NCI-H82 (cell line): ENCODE measurements at regions not wholly inside any gene's neighbourhood (a gene's known extent, or its start where the extent isn't known, plus 50 kb on each side); places are given as distances from the start of the nearest gene placed in this dataset.
"Not testable (repeated sequence)": the region's sequence is repeated elsewhere in the genome, so short reads cannot be mapped to it uniquely, and the experiment has no call there.

Source experiments
- DNase-seq: peaks from one replicate; lab custom pipeline; 2025; lab: John Stamatoyannopoulos, UW

DNA sequence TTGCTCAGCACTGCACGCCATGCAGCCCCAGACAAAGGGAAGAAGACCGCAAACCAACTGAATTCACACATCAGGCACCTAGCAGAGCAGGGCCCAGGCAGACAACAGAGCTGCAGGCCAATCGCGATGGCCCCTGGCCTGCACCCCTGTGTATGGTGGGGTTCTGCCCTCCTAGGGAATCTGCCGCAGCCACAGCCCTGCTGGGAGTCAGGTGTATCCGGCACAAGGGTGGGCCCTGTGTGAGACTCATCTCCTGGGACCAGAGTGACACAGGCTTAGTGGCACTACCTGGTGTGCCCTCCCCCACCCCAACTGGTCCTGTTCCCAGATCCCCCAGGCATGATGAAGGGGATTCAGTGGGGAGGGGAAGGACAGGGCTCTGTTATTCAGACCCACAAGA lies 122.8 kb downstream of the ATPSCKMT start:
- no peak for DNase-seq

DNA sequence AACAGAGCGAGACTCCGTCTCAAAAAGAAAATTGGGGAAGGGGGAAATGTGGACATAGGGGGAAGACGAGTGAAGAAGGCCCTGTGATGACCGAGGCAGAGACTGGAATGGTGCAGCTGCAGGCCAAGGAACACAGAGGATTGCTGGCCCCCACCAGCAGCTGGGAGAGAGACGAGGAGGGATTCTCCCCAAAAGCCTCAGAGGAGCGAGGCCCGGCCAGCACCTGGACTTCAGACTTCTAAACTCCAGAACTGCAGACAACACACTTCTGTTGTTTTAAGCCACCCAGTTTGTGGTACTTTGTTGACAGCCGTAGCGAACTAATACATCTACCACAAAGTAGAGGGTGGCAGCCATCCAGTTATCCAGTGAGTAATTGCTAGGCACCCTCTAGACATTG lies 124.6 kb downstream of the ATPSCKMT start:
- no peak for DNase-seq

DNA sequence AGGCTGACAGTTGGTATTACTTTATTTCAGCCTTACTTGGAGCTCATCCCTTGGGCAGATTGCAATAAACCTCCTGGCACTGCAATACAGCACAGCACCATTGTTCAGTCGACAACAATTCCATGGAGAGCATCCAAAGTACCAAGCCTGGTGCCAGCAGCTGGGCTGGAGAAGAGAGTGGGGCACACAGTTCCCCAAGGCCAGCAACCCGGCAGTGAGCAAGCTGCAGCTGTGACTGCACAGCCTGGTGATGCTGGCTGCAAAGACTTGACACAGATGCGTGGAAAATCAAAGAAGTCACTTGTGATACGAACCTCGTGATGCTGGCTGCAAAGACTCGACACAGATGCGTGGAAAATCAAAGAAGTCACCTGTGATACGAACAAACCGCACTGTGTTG lies 125.4 kb downstream of the ATPSCKMT start:
- no peak for DNase-seq

DNA sequence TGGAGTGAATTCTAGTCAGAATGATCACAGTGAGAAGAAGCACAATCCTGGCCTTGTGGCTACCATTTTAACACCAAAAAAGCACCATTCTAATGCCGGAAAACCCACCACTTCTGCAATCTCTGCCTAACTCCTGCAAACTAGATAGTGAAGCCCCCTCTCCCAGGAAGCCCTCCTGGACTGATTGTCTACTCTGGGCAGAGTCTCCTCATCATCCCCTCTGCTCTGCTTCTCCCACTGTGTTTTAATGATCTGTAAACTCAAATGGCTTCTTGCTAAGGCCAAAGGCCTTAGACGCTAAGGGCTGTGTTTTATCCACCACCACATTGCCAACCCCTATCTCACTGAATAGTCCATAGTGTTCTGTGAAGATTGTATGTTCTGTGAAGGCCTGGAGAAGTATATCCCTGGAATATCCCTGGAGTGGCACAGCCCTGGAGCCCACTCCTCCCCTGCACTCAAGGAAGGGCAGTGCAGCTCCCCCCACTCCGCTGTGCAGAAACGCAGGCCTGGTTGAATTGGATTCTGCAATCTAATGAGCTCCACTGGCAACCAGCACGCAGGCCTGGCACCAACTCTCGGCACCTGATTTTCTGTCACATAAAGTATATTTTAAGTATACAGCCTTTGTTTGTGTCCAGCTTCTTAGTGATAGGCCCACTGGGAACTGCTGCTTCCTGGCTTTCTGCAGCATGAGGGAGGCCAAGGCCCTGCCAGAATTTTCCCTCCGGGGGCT lies 126.3 kb downstream of the ATPSCKMT start:
- DNase-seq: no peak

DNA sequence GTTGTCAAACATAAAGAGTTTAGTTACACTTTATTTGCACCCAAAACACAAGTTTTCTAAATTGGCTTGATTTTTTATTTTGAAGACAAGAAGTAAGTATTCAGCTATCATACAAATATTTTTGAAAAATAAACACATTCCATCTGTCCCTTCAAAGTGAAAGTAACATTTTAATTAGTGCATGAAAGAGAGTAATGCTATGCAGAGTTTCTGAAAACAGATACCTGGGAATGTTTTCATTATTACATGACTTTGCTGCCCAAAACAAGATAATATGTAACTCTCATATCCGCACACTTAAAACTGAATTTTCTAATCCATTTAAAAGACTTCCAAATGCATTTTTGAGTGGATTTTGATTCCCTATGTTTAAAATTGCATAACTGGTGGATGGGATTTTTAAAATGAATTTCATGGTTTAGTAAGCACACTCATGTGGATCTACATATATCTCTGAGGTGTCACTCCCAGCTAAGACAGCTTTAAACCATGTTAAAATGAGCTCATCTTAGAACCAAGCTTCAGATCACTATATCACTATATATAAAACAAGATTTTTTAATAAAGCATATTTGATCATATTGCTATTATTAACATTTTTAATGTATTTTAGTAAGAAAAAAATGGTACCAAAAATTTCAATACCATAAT lies 127.5 kb downstream of the ATPSCKMT start:
- DNase-seq: no peak

DNA sequence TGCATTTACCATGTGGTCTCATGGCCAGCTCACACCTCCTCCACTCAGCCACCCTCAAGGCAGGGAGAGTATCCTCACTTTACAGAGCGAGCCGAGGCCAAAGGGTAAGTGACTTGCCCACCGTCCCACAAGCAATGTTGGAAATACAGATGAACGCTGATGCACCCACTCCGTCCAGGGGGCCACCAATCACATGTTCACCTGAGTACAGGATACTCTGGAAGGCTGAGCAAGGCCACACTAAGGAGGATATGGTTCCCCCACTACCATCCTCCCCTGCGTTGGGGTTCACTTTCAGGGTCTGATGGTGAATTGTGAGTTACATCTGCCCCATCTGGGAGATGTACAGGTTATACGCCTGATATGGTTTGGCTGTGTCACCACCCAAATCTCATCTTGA lies 128.8 kb downstream of the ATPSCKMT start:
- no peak for DNase-seq

DNA sequence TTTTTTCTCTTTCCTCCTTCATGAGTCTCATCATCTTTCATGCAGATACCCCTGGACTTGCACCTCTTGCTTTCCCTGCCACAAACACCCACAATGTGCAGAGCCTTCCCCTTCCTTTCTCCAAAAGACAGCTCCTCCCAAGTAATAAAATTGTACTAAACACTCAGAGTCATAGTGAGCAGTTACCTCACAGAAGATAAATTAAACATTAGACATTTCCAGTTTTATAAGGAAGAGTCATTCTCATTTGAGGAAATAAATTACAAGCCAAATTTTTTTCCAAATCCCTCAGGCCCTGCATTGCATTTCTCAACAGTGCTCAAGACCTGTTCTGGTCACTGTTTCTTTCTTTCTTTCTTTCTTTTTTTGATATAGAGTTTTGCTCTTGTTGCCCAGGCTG lies 131.5 kb downstream of the ATPSCKMT start:
- no peak for DNase-seq

DNA sequence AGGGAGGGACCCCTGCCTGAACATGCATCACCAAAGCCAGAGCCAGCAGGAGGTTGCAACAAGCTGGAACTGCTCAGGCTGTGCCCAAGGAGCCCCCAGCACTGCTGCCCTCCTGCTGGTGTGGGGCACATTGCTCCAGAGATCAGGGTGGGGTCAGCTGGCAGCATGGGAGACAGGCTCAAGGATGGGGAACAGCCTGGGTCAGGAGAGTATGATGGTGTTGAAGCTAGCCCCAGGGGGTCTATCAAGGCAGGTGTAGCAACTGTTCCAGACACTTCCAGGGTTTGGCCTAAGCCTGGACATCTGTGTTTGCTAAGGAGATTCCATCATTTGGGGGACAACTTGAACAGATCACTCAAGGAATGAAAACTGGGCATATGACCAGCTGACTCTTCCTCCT lies 133.1 kb downstream of the ATPSCKMT start:
- no peak for DNase-seq

DNA sequence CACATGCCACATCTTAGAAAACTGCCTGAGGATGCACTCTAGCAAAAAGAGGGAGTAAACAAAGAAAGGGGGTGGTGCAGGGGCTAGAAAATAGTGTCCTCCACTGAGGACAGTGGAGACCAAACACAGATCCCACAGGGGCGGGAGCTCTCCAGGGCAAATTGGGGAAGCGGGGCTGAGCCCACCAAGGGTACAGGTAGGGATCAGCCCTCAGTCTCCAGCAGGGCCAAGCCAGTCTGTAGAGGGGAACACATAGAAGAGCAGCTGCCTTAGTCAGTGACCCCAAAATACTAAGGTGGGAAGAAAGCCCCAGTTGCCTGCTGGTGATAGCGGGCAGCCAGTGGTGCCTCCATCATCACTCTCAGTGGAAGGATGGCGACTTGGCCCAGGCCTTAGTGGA lies 134.0 kb downstream of the ATPSCKMT start:
- DNase-seq: no peak

DNA sequence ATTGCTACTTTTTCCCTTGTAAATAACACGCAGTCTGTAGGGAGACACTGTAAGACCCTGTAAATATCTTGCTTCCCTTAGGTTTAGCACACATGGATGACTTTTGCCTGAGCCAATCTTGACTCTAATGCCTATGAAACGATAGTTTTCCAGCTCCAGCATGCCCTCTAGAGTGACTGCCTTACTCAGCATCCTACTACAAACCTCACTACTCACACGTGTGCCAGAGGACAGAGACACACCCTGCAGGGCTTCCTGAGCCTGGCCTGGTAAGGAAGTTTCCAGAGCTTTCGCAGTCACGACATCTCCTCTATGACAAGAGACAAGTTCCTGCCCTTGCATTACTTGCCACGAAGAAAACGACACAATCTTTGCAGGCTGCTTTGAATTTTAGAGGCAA lies 138.1 kb downstream of the ATPSCKMT start:
- DNase-seq: peak; percentile 3

DNA sequence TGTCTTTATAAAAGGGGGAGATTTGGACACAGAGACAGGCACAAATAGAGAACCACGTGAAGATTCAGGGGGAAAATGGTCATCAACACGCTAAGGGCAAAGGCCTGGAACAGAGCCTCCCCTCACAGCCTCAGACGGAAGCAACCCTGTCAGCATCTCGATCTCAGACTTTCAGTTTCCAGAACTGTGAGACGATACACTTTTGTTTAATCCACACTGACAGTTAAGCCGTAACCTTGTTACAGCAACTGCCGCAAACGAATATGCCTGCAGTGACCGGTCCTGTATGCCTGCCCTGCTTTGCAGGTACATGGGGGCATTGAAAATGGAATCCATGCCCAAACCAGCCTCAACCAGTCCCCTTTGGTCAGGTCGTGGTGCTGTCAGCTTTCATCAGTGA lies 139.5 kb downstream of the ATPSCKMT start:
- DNase-seq: no peak

DNA sequence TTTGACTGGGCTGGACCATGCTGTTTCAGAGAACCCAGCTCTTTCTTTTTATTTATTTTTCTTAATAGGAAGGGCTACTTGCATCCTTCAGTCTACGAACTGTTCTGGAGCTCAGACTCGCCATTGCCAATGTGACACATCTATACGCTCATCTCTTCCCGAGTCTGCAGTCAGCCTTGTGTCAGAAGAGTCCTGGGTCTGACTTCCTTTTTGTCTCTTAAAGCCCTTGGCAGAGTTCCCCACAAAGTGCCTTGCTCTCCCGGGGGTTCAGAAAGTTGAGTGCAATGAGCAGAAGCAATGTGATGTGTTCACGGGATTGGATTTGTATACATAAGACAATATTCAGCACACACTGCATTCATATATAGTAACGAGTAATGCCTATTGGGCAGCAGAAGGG lies 140.4 kb downstream of the ATPSCKMT start:
- no peak for DNase-seq

DNA sequence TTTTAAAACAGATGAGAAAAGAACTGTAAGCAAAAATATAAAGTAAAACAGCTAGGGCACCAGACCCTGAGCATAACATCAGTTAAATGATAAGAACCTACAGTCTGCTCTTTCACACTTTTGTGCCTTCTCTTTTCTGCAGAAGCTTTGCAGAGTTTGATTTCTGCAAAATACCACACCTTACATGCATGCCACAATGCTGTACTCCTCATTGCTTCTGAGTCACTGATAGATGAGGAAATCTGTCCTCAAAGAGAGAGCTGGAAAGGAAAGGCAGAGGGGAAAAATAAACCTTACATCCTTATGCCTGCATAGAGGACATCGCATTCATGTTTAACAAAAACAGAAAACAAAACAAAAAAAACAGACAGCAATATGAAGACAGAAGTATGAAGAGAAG lies 142.9 kb downstream of the ATPSCKMT start:
- no peak for DNase-seq

DNA sequence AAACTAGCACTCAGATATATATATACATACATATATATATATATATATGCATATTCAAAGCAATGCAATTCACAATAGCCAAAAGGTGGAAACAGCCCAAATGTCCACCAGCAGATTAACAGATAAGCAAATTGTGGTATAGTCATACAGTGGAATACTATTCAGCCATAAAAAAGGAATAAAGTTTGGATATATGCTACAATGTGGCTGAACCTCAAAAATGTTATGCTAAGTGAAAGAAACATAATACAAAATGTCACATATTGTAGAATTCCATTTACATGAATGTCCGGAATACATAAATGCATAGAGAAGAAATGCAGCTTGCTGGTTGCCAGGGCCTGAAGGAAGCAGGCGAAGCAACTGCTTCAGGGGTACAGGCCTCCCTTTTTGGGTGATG lies 143.4 kb downstream of the ATPSCKMT start:
- no peak for DNase-seq

DNA sequence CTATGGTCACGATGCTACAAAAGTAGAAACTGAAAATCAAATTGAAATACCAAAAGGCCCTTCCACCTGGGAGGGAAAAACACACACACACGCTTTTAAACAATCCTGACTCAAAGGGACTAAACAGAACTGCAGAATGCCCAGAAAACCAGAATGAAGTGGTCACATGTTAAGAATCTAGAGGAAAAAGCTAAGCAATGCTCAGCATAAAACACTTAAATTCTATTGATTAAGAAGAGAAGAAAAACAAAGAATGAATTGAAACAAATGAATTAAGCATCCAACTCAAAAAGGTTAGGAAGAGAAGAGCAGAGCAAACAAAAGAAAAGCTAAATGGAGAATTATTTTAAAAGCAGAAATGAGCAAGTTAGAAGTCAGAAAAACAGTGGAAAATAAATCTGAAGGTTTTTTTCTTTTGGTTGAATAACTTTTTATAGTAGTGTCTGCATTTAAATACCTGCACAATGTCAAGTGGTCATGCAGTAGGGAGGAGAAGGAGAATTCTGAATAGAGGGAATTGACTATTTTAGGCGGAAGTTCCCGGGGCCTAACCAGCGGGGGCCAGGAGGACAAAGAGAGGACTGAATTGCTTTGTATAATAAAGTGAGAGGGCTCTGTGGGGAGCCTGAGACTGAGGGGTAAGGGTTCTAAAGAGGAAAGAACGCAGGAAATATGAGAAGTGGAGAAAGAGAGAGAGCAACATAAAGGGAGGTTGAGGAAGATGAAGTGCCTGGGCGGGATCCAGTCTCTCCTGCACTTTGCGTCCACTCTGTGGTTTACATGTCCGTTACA lies 146.8 kb downstream of the ATPSCKMT start:
- no peak for DNase-seq

DNA sequence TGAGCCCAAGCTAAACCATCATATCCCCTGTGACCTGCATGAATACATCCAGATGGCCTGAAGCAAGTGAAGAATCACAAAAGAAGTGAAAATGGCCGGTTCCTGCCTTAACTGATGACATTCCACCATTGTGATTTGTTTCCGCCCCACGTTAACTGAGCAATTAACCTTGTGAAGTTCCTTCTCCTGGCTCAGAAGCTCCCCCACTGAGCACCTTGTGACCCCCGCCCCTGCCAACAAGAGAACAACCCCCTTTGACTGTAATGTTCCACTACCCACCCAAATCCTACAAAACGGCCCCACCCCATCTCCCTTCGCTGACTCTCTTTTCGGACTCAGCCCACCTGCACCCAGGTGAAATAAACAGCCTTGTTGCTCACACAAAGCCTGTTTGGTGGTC lies 147.5 kb downstream of the ATPSCKMT start:
- DNase-seq: not testable (repeated sequence)

DNA sequence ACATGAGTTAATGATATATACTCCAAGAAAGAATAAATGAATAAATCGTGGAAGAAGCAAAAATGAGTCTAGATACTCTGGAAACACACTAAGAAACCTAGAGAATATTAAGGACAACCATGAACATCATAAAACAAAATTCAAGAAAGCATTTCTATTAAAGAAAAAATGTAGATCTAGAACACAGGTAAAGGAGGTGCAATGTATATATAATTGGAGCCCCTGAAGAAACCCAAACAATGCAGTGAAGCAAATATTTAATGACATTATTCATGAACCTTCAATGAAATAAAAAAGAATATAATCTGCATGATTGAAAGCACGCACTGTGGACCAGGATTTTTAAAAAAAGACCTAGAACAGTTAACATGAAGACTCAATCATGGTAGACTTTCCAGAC lies 150.1 kb downstream of the ATPSCKMT start:
- DNase-seq: no peak

DNA sequence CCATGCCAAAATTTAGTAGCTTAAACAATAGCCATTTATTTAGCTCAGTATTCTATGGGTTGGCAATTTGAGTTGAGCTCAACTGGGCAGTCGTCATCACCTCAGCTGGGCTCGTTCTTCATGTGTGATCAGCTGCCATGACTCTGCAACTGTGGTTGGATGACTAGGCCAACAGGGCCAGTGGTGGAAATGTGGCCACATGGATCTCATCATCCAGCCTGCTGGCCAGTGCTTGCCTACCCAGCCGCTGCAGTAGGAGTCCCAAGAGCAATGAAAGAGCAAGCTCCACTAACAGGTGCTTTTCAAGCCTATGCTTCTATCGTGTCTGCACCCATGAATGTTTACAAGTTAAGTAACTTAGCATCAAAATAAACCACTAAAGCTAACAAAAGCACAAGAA lies 158.0 kb downstream of the ATPSCKMT start:
- no peak for DNase-seq

DNA sequence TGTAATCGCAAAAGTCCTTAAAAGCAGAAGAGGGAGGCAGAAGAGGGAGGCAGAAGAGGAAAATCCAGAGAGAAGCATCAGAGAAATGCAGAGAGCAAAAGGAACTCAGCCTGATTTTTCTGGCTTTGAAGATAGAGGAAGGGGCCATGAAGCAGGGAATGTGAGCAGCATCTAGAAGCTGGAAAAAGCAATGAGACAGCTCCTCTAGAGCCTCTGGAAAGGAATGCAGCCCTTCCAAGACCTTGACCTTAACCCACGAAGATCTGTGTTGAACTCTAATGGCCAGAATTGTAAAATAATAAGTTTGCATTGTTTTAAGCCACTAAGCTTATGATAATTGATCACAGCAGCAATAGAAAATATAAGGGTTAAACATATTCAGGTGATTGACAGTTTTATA lies 159.6 kb downstream of the ATPSCKMT start:
- no peak for DNase-seq

DNA sequence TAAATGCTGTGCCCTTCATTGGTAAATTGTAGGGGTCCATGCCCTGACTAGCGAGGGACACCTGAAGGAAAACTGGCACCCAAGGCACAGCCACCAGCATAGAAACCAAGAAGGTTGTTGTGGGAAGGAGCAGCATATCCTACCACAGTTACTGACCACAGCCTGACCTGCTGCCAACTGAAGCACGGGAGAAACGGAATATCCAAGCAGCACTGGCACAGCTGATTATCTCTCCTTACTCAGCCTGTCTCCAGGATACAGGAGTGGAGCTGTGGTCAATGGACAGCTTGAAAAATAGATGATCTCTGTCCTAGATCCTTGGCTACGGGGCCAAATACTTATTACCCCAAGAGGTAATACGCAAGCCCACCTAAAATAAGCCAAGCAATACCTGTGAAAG lies 164.5 kb downstream of the ATPSCKMT start:
- DNase-seq: no peak

DNA sequence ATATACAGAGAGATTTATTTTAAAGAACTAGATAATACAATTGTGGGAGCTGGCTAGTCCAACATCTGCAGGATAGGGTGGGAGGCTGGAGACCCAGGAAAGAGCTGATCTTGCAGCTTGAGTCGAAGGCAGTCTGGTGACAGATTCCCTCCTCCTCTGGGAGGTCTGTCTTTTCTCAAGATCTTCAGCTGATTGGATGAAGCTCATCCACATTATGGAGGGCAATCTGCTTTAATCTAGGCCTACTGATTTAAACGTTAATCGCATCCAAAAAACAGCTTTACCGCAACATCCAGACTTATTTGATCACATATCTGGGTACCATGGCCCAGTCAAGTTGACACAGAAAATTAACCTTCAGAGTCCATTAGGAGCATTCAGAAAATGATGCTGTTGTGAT lies 168.1 kb downstream of the ATPSCKMT start:
- peak; percentile 14 for DNase-seq

DNA sequence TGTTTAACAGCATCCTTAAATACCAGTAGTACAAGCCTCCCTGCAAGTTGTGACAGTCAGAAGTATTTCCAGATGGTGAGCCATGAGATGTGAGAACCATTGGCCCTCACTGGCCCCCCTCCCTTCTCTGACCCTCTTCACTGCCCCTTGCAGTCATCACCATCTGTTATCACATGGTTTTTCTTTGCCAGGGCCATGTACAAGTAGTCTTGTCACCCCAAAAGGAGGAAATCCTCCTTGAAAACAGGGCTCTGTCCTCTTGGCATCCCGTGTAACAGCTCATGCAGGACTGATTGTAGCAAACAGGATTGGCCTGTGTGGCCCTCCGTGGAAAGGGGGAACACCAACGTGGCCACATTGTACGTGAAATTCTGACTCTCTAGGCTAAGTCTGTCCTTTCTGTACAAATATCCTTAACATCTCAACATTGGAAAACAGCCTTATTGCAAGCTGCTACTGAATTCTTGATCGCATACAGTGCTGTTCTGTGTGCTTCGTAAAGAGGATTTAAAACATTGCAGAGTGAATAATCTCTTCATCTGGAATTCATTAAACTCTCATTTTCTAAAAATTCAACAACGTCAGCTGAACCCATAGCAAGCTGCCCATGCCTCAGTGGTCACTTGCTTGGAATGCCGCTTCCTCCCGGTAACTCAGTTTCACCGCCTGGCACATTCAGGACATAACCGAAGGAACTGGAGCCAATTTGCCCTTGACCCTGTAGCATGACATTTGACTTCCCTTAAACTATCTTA lies 171.7 kb downstream of the ATPSCKMT start:
- DNase-seq: peak; percentile 8
